Uterus (tissue), 3 donors: ENCODE measurements at regions not wholly inside any gene's neighbourhood (a gene's known extent, or its start where the extent isn't known, plus 50 kb on each side); places are given as distances from the start of the nearest gene placed in this dataset.

Experiments
- DNase-seq, 2 donors: peaks; one replicate each; pipeline ENCODE4 v3.0.0-alpha.2; 2019 to 2020
- H3K27ac ChIP-seq, 2 donors: fragments of 200-600 bp; sonication (generic); 1 replicate in 1 of 2; 2 replicates in 1 of 2; pipeline ENCODE4 v1.5.1; 2016 to 2018
- H3K27me3 ChIP-seq, 2 donors: fragments of 200-600 bp; sonication (generic); one replicate each; pipeline ENCODE4 v1.5.1; 2018 to 2019; ENCODE audit warnings: control low read depth in 1 of 2
- H3K36me3 ChIP-seq, 2 donors: fragments of 200-600 bp; sonication (generic); one replicate each; pipeline ENCODE4 v1.5.1; 2019; ENCODE audit warnings: control low read depth in 1 of 2
- H3K4me1 ChIP-seq, 2 donors: fragments of 200-600 bp; sonication (generic); one replicate each; pipeline ENCODE4 v1.5.1; 2018 to 2019; ENCODE audit warnings: control low read depth in 1 of 2
- H3K4me3 ChIP-seq, 2 donors: fragments of 200-600 bp; sonication (generic); 1 replicate in 1 of 2; 2 replicates in 1 of 2; pipeline ENCODE4 v1.5.1; 2018 to 2019; ENCODE audit warnings: mild to moderate bottlenecking in 1 of 2
- H3K9me3 ChIP-seq, 2 donors: fragments of 200-600 bp; sonication (generic); one replicate each; pipeline ENCODE4 v1.5.1; 2019; ENCODE audit warnings: control low read depth in 1 of 2
- POLR2A ChIP-seq, 2 donors: fragments of 450-650 bp; IDR thresholded peaks; one replicate each; pipeline ENCODE4 v1.6.1; 2016; ENCODE audit warnings: antibody characterized with exemption in 2 of 2, mild to moderate bottlenecking in 1 of 2, moderate library complexity in 1 of 2
- intact Hi-C: fragments of 100-400 bp; cut with DNase I; formaldehyde crosslinking; loops from one replicate; pipeline ENCODE4 v1.15.1; 2023; ENCODE audit warnings: low total_unique reads
- TF ChIP-seq, protein P1 (sequence below), 4 experiments: fragments of 200-600 bp in 2 of 4; fragments of 450-650 bp in 2 of 4; sonication (generic) in 2 of 4; IDR thresholded peaks; one replicate each; pipeline ENCODE4 v1.5.1; 2016 to 2019; ENCODE audit warnings: antibody characterized with exemption in 4 of 4, mild to moderate bottlenecking in 2 of 4, moderate library complexity in 1 of 4
- donor health status: DM: yes; HTN: yes; CAD: no.

DNA sequence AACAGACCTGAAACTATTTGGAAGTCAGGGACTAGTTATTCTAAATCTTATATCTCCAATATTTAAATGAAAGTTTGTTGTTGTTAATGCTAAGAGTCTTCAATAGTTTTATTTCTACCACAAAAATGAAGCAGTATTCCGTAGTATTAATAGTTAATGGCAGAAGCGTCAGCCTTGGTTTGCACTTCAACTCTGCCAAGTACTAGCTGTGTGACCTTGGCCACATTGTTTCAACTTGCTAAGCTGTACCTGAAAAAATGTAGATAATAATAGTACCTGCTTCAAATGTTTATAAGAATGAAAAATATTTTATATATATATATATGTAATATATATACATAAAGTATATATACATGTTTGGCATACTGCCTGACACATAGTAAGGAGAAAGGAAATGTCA lies 354.6 kb upstream of the SATB1 start:
- no peak for TF ChIP-seq POLR2A (IDR thresholded peaks at IDR 0.05)
- intact Hi-C loops, result no loop called here

DNA sequence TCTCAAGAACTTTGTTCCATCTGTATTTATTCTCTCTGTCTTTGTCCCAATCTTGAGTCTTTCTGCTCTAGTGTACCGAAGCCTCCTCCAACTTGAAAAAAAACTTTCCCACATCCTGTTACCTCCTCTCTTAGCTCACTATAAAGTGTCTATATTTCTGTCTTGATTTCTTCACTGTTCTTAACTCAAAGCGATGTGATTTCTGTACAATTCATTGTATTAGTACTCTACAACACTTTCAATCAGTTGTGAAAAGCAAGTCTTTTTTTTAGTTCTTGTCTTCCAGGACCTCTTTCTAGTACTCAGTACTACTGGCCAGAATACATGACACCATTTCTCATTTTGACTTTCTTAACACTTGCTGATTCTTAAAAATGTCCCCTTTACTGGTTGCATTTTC lies 353.5 kb upstream of the SATB1 start:
- TF ChIP-seq, protein P1, sequence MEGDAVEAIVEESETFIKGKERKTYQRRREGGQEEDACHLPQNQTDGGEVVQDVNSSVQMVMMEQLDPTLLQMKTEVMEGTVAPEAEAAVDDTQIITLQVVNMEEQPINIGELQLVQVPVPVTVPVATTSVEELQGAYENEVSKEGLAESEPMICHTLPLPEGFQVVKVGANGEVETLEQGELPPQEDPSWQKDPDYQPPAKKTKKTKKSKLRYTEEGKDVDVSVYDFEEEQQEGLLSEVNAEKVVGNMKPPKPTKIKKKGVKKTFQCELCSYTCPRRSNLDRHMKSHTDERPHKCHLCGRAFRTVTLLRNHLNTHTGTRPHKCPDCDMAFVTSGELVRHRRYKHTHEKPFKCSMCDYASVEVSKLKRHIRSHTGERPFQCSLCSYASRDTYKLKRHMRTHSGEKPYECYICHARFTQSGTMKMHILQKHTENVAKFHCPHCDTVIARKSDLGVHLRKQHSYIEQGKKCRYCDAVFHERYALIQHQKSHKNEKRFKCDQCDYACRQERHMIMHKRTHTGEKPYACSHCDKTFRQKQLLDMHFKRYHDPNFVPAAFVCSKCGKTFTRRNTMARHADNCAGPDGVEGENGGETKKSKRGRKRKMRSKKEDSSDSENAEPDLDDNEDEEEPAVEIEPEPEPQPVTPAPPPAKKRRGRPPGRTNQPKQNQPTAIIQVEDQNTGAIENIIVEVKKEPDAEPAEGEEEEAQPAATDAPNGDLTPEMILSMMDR (IDR thresholded peaks at IDR 0.05), result no peak
- no peak for TF ChIP-seq POLR2A (IDR thresholded peaks at IDR 0.05)
- Histone ChIP-seq H3K36me3 (no peaks in the 10 kb centered on the region), H3K27ac (no peak overlapping the region), H3K27me3 (no peaks in the 10 kb centered on the region), H3K4me1 (no peaks in the 10 kb centered on the region), H3K4me3 (no peak overlapping the region), H3K9me3 (no peaks in the 10 kb centered on the region)
- intact Hi-C loops, result no loop called here
- no peak for DNase-seq

More for the DNA sequence above, 354.6 kb upstream of the SATB1 start:
- no peak for DNase-seq
- H3K4me3 ChIP-seq, result no peak overlapping the region
- no peaks in the 10 kb centered on the region for H3K9me3 ChIP-seq
- H3K27ac ChIP-seq, result no peak overlapping the region
- no peaks in the 10 kb centered on the region for H3K27me3 ChIP-seq
- no peaks in the 10 kb centered on the region for H3K4me1 ChIP-seq
- H3K36me3 ChIP-seq, result no peaks in the 10 kb centered on the region

DNA sequence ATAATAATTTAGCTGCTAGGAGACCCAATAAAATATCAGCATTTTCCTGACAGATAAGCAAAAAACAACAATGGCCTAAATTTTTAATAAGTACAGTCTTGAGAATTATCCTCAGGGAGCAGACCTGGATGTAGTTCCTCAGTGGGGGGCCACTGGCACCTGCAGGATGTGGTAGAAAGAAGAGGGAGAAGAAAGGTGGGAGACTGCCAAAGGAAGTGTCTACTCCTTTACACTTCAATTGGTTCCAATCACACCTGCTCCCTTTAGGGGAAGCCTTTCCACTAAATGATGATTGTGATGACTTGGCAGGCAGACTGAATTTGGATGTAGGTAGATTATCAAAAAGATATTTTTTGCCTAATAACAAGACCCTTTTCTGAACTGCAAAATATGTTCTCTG lies 353.0 kb upstream of the SATB1 start:
- H3K4me3 ChIP-seq, result no peak overlapping the region
- no peaks in the 10 kb centered on the region for H3K4me1 ChIP-seq
- no peaks in the 10 kb centered on the region for H3K36me3 ChIP-seq
- H3K27ac ChIP-seq, result no peak overlapping the region
- TF ChIP-seq, protein P1 (IDR thresholded peaks at IDR 0.05), result no peak
- TF ChIP-seq POLR2A (IDR thresholded peaks at IDR 0.05), result no peak
- no peak for DNase-seq
- no peaks in the 10 kb centered on the region for H3K27me3 ChIP-seq
- no peaks in the 10 kb centered on the region for H3K9me3 ChIP-seq
- intact Hi-C loops, result no loop called here

DNA sequence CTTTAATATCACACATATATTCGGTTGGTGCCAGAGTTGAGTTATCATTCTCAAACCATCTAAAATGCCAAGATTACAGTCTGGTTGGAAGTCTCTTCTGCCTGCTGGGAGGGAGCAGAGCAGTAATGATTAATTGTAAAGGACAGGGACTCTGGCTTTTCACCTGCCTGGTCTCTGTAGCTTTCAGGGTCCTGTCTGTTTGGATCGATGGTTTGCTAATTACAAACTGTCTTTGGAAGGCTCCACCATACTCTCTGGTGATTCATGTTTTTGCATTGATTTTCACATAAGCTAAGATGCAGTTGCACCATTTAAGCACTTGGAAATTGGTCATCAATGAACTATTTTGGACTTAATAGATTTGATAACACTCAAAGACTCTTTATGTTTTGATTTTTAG lies 350.4 kb upstream of the SATB1 start:
- Histone ChIP-seq H3K4me3 (no peak overlapping the region), H3K36me3 (no peaks in the 10 kb centered on the region), H3K9me3 (no peaks in the 10 kb centered on the region), H3K27me3 (no peaks in the 10 kb centered on the region), H3K27ac (no peak overlapping the region), H3K4me1 (no peaks in the 10 kb centered on the region)
- DNase-seq, result no peak
- TF ChIP-seq POLR2A (IDR thresholded peaks at IDR 0.05), result no peak
- TF ChIP-seq, protein P1 (IDR thresholded peaks at IDR 0.05), result no peak
- intact Hi-C loops, result no loop called here

DNA sequence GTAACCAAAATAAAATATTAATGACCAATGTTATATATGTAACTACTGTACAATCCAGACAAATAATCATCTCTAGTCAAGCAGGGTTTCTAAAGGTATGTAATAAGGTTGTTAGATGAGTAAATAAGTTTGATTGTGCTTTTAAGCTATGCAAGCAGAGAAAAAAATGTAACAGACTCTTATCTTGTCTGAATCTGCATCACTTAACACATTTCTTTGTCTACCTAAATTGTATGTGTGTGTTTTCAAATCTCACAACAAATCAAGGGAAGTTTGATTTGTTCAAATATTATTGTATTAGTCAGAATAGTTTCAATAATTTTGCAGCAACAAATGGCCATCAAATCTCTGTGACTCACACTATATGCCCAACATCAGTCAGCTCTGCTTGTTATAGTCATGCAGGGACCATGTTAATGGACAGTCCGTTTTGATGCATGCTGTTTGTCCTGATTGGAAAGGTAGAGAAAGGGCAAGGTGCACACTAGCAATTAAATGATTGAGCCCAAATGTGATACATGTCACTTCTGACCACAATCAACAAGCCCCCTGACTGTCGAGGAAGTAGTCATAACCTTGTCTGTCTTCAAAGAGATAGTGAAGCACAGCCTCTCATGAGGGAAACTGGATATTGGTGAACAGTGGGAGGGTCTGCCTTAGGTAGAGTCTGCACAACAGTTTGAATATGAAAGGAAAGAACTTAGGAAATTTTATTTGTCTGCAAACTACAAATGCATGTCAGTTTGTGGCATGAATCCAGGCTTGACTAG lies 349.4 kb upstream of the SATB1 start:
- DNase-seq, result no peak
- no peak for TF ChIP-seq POLR2A (IDR thresholded peaks at IDR 0.05)
- TF ChIP-seq, protein P1 (IDR thresholded peaks at IDR 0.05), result no peak
- no peaks in the 10 kb centered on the region for H3K9me3 ChIP-seq
- no peak overlapping the region for H3K27ac ChIP-seq
- intact Hi-C loops, result no loop called here
- H3K4me1 ChIP-seq, result no peaks in the 10 kb centered on the region
- H3K4me3 ChIP-seq, result no peak overlapping the region
- no peaks in the 10 kb centered on the region for H3K27me3 ChIP-seq
- H3K36me3 ChIP-seq, result no peaks in the 10 kb centered on the region
